ENCODE measurements at regions not wholly inside any gene's neighbourhood (a gene's known extent, or its start where the extent isn't known, plus 50 kb on each side); places are given as distances from the start of the nearest gene placed in this dataset.
"Not testable (repeated sequence)": the region's sequence is repeated elsewhere in the genome, so short reads cannot be mapped to it uniquely, and the experiment has no call there.

- DNase-seq (no peak), ATAC-seq (ENCODE audit: low read depth) (no peak)
- TF ChIP-seq RAD21 (IDR thresholded peaks at IDR 0.05; ENCODE audit: low read length) (no peak), MAFK (IDR thresholded peaks at IDR 0.05; ENCODE audit: low read depth, low read length) (peak; percentile 92)
- Histone ChIP-seq H3K4me3 (ENCODE audit: insufficient read depth, low read depth, low read length) (no peak overlapping the region), H3K27me3 (ENCODE audit: control insufficient read depth, insufficient read depth, low read length) (no peaks in the 10 kb centered on the region), H3K56ac (ENCODE audit: extremely low read depth, insufficient read depth, low read length) (no peak overlapping the region), H2AK5ac (ENCODE audit: low read depth, low read length) (no peak overlapping the region), H3K36me3 (ENCODE audit: control insufficient read depth, insufficient read depth, low read length) (no peaks in the 10 kb centered on the region), H4K91ac (ENCODE audit: insufficient read depth, low read depth, low read length) (no peak overlapping the region), H2AK9ac (replicated peaks; ENCODE audit: low read depth, low read length, poor library complexity) (no peak overlapping the region), H4K8ac (ENCODE audit: low read depth in 2 of 2, low read length in 2 of 2) (no peak overlapping the region), H3K14ac (replicated peaks; ENCODE audit: low read depth, low read length) (no peak overlapping the region), H2BK15ac (ENCODE audit: low read depth, low read length) (no peak overlapping the region), H3K18ac (ENCODE audit: low read depth, low read length) (no peak overlapping the region), H3K79me1 (ENCODE audit: low read depth in 1 of 2, low read length in 2 of 2) (no peaks in the 10 kb centered on the region), H2BK20ac (ENCODE audit: low read depth, low read length) (no peak overlapping the region), H2BK120ac (ENCODE audit: low read depth, low read length) (no peak overlapping the region), H3K27ac (ENCODE audit: insufficient read depth, low read length) (no peak overlapping the region), H3K9me1 (ENCODE audit: insufficient read depth, low read length) (no peaks in the 10 kb centered on the region), H3K23ac (ENCODE audit: low read depth, low read length) (no peak overlapping the region), H4K5ac (ENCODE audit: low read depth, low read length) (no peak overlapping the region), H3K9ac (ENCODE audit: low read depth, low read length) (no peak overlapping the region), H2AFZ (replicated peaks; ENCODE audit: low read length, poor library complexity) (no peak overlapping the region), H4K20me1 (ENCODE audit: insufficient read depth, low read length) (no peaks in the 10 kb centered on the region), H2BK5ac (ENCODE audit: low read depth, low read length, poor library complexity, severe bottlenecking) (no peak overlapping the region), H3K4ac (ENCODE audit: low read depth, low read length) (no peak overlapping the region), H3K4me2 (ENCODE audit: low read depth, low read length) (no peak overlapping the region), H3K4me1 (ENCODE audit: control insufficient read depth, insufficient read depth, low read length) (no peaks in the 10 kb centered on the region), H3K9me3 (ENCODE audit: control insufficient read depth, insufficient read depth, low read length) (peaks cover 15% of the 10 kb centered on the region)
- intact Hi-C loops (cut with micrococcal nuclease), result no loop called here
- no TSS peak for BruUV-seq (replicated peaks)
- WGBS, 2 experiments (ENCODE audit: extremely low coverage in 2 of 2, insufficient read length in 1 of 2), result no CpG with 5 or more reads among the region's 1 CpG
- POLR2A ChIA-PET (ENCODE audit: unreplicated experiment), result no interaction called here
- dilution Hi-C loops (cut with HindIII; ENCODE audit: low sequenced_read_pairs, unreplicated experiment), result no loop called here
- CTCF ChIA-PET, result no interaction called here
- in situ Hi-C loops (cut with MboI; ENCODE audit: low sequenced_read_pairs), result no loop called here
Observed at GRCh38 chr7:69311489-69311888, 286.8 kb upstream of the AUTS2 start.

GRCh38 chr7:69313852-69314251, 284.4 kb upstream of the AUTS2 start:
- H4K5ac ChIP-seq (ENCODE audit: low read depth, low read length); H2BK15ac ChIP-seq (ENCODE audit: low read depth, low read length); H3K18ac ChIP-seq (ENCODE audit: low read depth, low read length); H2AK5ac ChIP-seq (ENCODE audit: low read depth, low read length); POLR2A ChIA-PET (ENCODE audit: unreplicated experiment); H2BK20ac ChIP-seq (ENCODE audit: low read depth, low read length); dilution Hi-C loops (cut with HindIII; ENCODE audit: low sequenced_read_pairs, unreplicated experiment); H3K23ac ChIP-seq (ENCODE audit: low read depth, low read length); H3K4me1 ChIP-seq (ENCODE audit: control insufficient read depth, insufficient read depth, low read length); H3K4ac ChIP-seq (ENCODE audit: low read depth, low read length); H3K4me3 ChIP-seq (ENCODE audit: insufficient read depth, low read depth, low read length); H3K79me1 ChIP-seq (ENCODE audit: low read depth in 1 of 2, low read length in 2 of 2); H3K9ac ChIP-seq (ENCODE audit: low read depth, low read length); in situ Hi-C loops (cut with MboI; ENCODE audit: low sequenced_read_pairs); H3K9me1 ChIP-seq (ENCODE audit: insufficient read depth, low read length); H4K20me1 ChIP-seq (ENCODE audit: insufficient read depth, low read length); H2BK5ac ChIP-seq (ENCODE audit: low read depth, low read length, poor library complexity, severe bottlenecking); ATAC-seq (ENCODE audit: low read depth); H2AK9ac ChIP-seq (replicated peaks; ENCODE audit: low read depth, low read length, poor library complexity); H3K27me3 ChIP-seq (ENCODE audit: control insufficient read depth, insufficient read depth, low read length); H3K36me3 ChIP-seq (ENCODE audit: control insufficient read depth, insufficient read depth, low read length); H3K14ac ChIP-seq (replicated peaks; ENCODE audit: low read depth, low read length); H2AFZ ChIP-seq (replicated peaks; ENCODE audit: low read length, poor library complexity); intact Hi-C loops (cut with micrococcal nuclease); DNase-seq; H4K91ac ChIP-seq (ENCODE audit: insufficient read depth, low read depth, low read length); H4K8ac ChIP-seq (ENCODE audit: low read depth in 2 of 2, low read length in 2 of 2); H3K56ac ChIP-seq (ENCODE audit: extremely low read depth, insufficient read depth, low read length); BruUV-seq (replicated peaks); H3K4me2 ChIP-seq (ENCODE audit: low read depth, low read length); H2BK120ac ChIP-seq (ENCODE audit: low read depth, low read length); H3K27ac ChIP-seq (ENCODE audit: insufficient read depth, low read length): not testable (repeated sequence)
- WGBS, 2 experiments (ENCODE audit: extremely low coverage in 2 of 2, insufficient read length in 1 of 2), result no CpG with 5 or more reads among the region's 4 CpGs
- CTCF ChIA-PET, result interaction anchor here (0.6 kb wide), 1 partner anchor 236 kb away, joined by 4 read pairs; no protein-coding TSS in a partner anchor
- peaks cover 21% of the 10 kb centered on the region for H3K9me3 ChIP-seq (ENCODE audit: control insufficient read depth, insufficient read depth, low read length)

Measured in IMR-90 (cell line).